ENCODE measurements at regions not wholly inside any gene's neighbourhood (a gene's known extent, or its start where the extent isn't known, plus 50 kb on each side); places are given as distances from the start of the nearest gene placed in this dataset.
A peak's percentile ranks its signal among the peaks of the same experiment; 100 is the strongest.

DNA sequence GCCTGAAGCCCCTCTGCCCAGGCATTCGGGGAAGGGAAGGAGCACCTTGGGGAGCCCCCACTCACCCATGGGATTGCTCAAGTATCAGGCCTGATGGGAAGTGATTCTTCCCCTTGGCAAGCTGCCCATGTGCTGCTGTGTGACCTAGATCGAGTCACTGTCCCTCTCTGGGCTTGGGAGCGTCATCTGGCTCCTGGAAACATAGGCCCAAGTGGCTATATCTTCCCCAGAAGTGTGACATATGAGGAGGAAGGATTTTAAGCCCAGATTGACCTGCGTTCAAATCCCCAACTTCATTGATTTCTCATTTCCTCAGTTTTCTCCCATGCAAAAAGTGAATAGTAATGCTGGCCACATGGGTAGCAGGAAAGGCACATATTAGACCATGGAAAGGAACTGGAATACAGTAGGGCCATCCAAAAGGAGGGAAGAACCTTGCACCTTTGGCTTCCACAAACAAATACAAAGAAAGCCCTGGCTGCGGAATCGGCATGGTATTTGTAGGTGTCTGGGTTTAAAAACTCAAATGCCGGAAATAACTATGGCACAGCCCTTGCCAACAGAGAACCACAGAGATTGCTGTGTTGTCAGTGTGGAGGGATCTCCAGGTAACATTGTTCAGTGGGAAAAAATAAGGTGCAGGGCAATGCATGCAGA, 169.5 kb upstream of the ZMIZ1 start:
- Histone ChIP-seq H3K9ac (ENCODE audit: low read depth, low read length, poor library complexity) (no peak overlapping the region), H3K23ac (ENCODE audit: low read depth, low read length, poor library complexity) (no peak overlapping the region), H3K79me1 (ENCODE audit: low read depth, low read length) (no peaks in the 10 kb centered on the region), H3K4me3 (ENCODE audit: low read length in 2 of 2) (no peak overlapping the region), H2BK5ac (ENCODE audit: low read length) (no peak overlapping the region), H3K14ac (ENCODE audit: low read length) (no peak overlapping the region), H3K27ac (replicated peaks; ENCODE audit: low read length) (no peak overlapping the region), H2AFZ (ENCODE audit: low read length) (no peak overlapping the region), H3K9me3 (replicated peaks in 1 of 2; ENCODE audit: control insufficient read depth in 2 of 2, insufficient read depth in 1 of 2, low read depth in 1 of 2, low read length in 2 of 2) (no peaks in the 10 kb centered on the region), H2BK12ac (ENCODE audit: low read length) (no peak overlapping the region), H4K91ac (ENCODE audit: low read depth, low read length, poor library complexity) (no peak overlapping the region), H3K27me3 (ENCODE audit: control insufficient read depth in 3 of 3, insufficient read depth in 3 of 3, low read depth in 1 of 3, low read length in 3 of 3) (peaks cover 0 to 14% (median 0%) of the 10 kb centered on the region in 3 experiments), H3K4me2 (ENCODE audit: insufficient read depth, low read length, poor library complexity, severe bottlenecking) (no peak overlapping the region), H2AK5ac (ENCODE audit: low read depth, low read length) (no peak overlapping the region), H2BK15ac (ENCODE audit: low read length) (no peak overlapping the region), H3K18ac (ENCODE audit: low read length) (no peak overlapping the region), H3K4ac (ENCODE audit: low read length) (no peak overlapping the region), H3K4me1 (ENCODE audit: control insufficient read depth in 2 of 2, insufficient read depth in 1 of 2, low read depth in 1 of 2, low read length in 2 of 2) (peaks cover 0 to 12% of the 10 kb centered on the region in 2 donors), H3K36me3 (replicated peaks in 1 of 2; ENCODE audit: control insufficient read depth in 2 of 2, insufficient read depth in 2 of 2, low read length in 2 of 2) (no peaks in the 10 kb centered on the region), H2BK120ac (ENCODE audit: low read depth, low read length) (peak overlapping the region; percentile 26), H4K8ac (ENCODE audit: low read depth, low read length) (no peak overlapping the region)
- WGBS, 2 donors (ENCODE audit: extremely low coverage in 2 of 2, insufficient read length in 2 of 2, insufficient replicate concordance in 1 of 2), result no CpG with 5 or more reads among the region's 7 CpGs
- no peak for DNase-seq (ENCODE audit: low spot score)

DNA sequence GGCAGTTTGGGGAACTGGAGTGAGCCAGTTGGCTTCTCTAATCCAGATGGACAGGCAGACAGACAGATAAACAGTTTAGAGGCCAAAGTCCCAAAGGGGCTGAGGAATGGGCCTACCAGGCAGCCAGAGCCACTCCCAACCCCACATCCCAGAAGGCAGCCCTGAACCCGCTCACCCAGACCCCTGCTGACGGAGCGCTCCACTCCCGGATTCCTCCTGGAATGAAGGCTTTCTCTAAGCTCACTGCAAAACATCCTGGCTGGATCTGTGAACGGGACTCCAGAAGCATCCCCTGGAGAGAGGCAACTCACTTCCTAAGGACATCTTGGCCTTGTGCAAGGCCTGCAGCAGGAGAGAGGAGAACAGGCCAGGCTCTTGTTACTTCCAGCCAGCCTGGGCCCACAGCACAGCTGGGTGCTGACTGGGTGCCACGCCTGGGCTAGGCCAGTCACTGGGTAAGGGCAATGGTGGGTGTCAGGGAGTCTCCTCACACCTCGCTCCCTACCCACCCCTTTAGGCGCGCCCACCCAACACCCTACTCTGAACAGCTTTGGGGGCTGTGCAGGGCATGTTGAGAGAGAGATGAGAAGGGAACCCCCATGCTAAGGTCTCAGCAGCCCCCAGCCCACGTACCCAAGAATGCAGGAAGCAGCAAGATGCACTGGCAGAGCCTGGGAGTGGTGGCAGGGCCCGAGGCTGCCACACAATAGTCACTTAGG, 168.6 kb upstream of the ZMIZ1 start:
- no peak overlapping the region for H3K23ac ChIP-seq (ENCODE audit: low read depth, low read length, poor library complexity)
- WGBS, 2 donors (ENCODE audit: extremely low coverage in 2 of 2, insufficient read length in 2 of 2, insufficient replicate concordance in 1 of 2), result no CpG with 5 or more reads among the region's 11 CpGs
- no peak overlapping the region for H2BK12ac ChIP-seq (ENCODE audit: low read length)
- no peak overlapping the region for H2AFZ ChIP-seq (ENCODE audit: low read length)
- peaks cover 0 to 15% (median 0%) of the 10 kb centered on the region in 3 experiments for H3K27me3 ChIP-seq (ENCODE audit: control insufficient read depth in 3 of 3, insufficient read depth in 3 of 3, low read depth in 1 of 3, low read length in 3 of 3)
- peak overlapping the region; percentile 32 for H3K18ac ChIP-seq (ENCODE audit: low read length)
- no peak overlapping the region for H3K27ac ChIP-seq (replicated peaks; ENCODE audit: low read length)
- no peak overlapping the region for H2BK5ac ChIP-seq (ENCODE audit: low read length)
- H2BK15ac ChIP-seq (ENCODE audit: low read length), result no peak overlapping the region
- H3K9me3 ChIP-seq (replicated peaks in 1 of 2; ENCODE audit: control insufficient read depth in 2 of 2, insufficient read depth in 1 of 2, low read depth in 1 of 2, low read length in 2 of 2), result no peaks in the 10 kb centered on the region
- no peak overlapping the region for H3K9ac ChIP-seq (ENCODE audit: low read depth, low read length, poor library complexity)
- peak overlapping the region; percentile 15 for H2AK5ac ChIP-seq (ENCODE audit: low read depth, low read length)
- no peak overlapping the region for H2BK120ac ChIP-seq (ENCODE audit: low read depth, low read length)
- no peak overlapping the region for H3K4me2 ChIP-seq (ENCODE audit: insufficient read depth, low read length, poor library complexity, severe bottlenecking)
- H3K36me3 ChIP-seq (replicated peaks in 1 of 2; ENCODE audit: control insufficient read depth in 2 of 2, insufficient read depth in 2 of 2, low read length in 2 of 2), result no peaks in the 10 kb centered on the region
- H3K14ac ChIP-seq (ENCODE audit: low read length), result no peak overlapping the region
- DNase-seq (ENCODE audit: low spot score), result no peak
- no peak overlapping the region for H3K4ac ChIP-seq (ENCODE audit: low read length)
- no peaks in the 10 kb centered on the region for H3K79me1 ChIP-seq (ENCODE audit: low read depth, low read length)
- H4K91ac ChIP-seq (ENCODE audit: low read depth, low read length, poor library complexity), result no peak overlapping the region
- peaks cover 0 to 12% of the 10 kb centered on the region in 2 donors for H3K4me1 ChIP-seq (ENCODE audit: control insufficient read depth in 2 of 2, insufficient read depth in 1 of 2, low read depth in 1 of 2, low read length in 2 of 2)
- no peak overlapping the region for H3K4me3 ChIP-seq (ENCODE audit: low read length in 2 of 2)
- no peak overlapping the region for H4K8ac ChIP-seq (ENCODE audit: low read depth, low read length)

DNA sequence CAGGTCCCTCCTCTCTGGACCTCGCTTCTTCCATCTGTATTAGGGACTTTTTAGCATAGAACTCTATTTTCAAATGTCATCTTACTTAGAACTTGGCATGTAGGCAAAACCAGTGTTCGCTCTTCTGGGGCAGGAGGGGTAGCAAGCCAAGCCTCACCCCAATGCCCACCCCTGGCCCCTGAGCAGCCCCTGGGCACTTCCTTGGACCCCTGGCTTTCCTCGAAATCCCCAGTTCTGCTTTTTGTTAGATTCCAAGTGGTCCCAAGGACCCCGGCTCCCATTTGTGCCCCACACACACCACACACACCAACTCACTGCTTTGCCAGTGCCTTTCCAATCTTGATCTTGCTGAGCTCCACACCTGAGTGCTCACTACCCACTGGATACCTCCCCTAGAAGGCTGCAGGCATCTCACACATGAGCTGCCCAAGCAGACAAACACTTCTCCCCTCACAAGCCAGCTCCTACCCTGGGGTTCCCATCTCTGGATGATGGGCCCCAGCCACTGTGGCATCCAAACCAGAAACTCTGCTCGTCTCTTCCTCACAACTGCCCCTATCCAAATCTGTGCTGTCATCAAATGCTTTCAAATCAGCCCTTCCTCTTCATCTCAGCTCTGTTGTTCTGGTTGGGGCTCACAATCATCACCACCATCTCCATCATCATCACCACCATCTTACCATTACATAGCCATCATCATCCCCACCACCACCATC, 167.9 kb upstream of the ZMIZ1 start:
- Histone ChIP-seq H3K36me3 (replicated peaks in 1 of 2; ENCODE audit: control insufficient read depth in 2 of 2, insufficient read depth in 2 of 2, low read length in 2 of 2) (no peaks in the 10 kb centered on the region), H2BK12ac (ENCODE audit: low read length) (no peak overlapping the region), H2BK120ac (ENCODE audit: low read depth, low read length) (no peak overlapping the region), H3K27ac (replicated peaks; ENCODE audit: low read length) (no peak overlapping the region), H2BK5ac (ENCODE audit: low read length) (no peak overlapping the region), H2AK5ac (ENCODE audit: low read depth, low read length) (peak overlapping the region; percentile 21), H3K4me3 (ENCODE audit: low read length in 2 of 2) (no peak overlapping the region), H3K23ac (ENCODE audit: low read depth, low read length, poor library complexity) (no peak overlapping the region), H3K4me2 (ENCODE audit: insufficient read depth, low read length, poor library complexity, severe bottlenecking) (no peak overlapping the region), H3K79me1 (ENCODE audit: low read depth, low read length) (no peaks in the 10 kb centered on the region), H3K18ac (ENCODE audit: low read length) (no peak overlapping the region), H3K14ac (ENCODE audit: low read length) (no peak overlapping the region), H3K9ac (ENCODE audit: low read depth, low read length, poor library complexity) (no peak overlapping the region), H4K91ac (ENCODE audit: low read depth, low read length, poor library complexity) (no peak overlapping the region), H2BK15ac (ENCODE audit: low read length) (no peak overlapping the region), H4K8ac (ENCODE audit: low read depth, low read length) (no peak overlapping the region), H3K4me1 (ENCODE audit: control insufficient read depth in 2 of 2, insufficient read depth in 1 of 2, low read depth in 1 of 2, low read length in 2 of 2) (peaks cover 3 to 12% of the 10 kb centered on the region in 2 donors), H3K27me3 (ENCODE audit: control insufficient read depth in 3 of 3, insufficient read depth in 3 of 3, low read depth in 1 of 3, low read length in 3 of 3) (peaks cover 0 to 17% (median 0%) of the 10 kb centered on the region in 3 experiments), H3K9me3 (replicated peaks in 1 of 2; ENCODE audit: control insufficient read depth in 2 of 2, insufficient read depth in 1 of 2, low read depth in 1 of 2, low read length in 2 of 2) (no peaks in the 10 kb centered on the region), H2AFZ (ENCODE audit: low read length) (no peak overlapping the region), H3K4ac (ENCODE audit: low read length) (no peak overlapping the region)
- no peak for DNase-seq (ENCODE audit: low spot score)
- no CpG with 5 or more reads among the region's 5 CpGs for WGBS, 2 donors (ENCODE audit: extremely low coverage in 2 of 2, insufficient read length in 2 of 2, insufficient replicate concordance in 1 of 2)

DNA sequence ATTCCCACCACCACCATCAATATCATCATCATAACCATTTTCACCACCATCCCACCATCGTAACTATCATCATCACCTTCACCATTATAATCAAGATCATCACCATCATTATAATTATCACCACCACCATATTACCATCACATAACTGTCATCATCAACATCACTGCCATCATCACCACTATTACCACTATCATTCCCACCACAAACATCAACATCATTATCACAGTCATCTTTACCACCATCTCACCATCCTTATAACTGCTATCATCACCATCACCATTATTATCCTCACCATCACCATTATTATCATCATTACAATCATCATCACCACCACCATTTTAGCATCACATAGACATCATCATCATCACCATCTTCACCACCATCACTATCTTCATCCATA, 167.1 kb upstream of the ZMIZ1 start:
- Histone ChIP-seq H2BK5ac (ENCODE audit: low read length) (no peak overlapping the region), H2BK15ac (ENCODE audit: low read length) (no peak overlapping the region), H2BK12ac (ENCODE audit: low read length) (no peak overlapping the region), H3K18ac (ENCODE audit: low read length) (no peak overlapping the region), H3K23ac (ENCODE audit: low read depth, low read length, poor library complexity) (no peak overlapping the region), H4K91ac (ENCODE audit: low read depth, low read length, poor library complexity) (no peak overlapping the region), H4K8ac (ENCODE audit: low read depth, low read length) (no peak overlapping the region), H2BK120ac (ENCODE audit: low read depth, low read length) (no peak overlapping the region), H3K4me1 (ENCODE audit: control insufficient read depth in 2 of 2, insufficient read depth in 1 of 2, low read depth in 1 of 2, low read length in 2 of 2) (peaks cover 5 to 14% of the 10 kb centered on the region in 2 donors), H3K27me3 (ENCODE audit: control insufficient read depth in 3 of 3, insufficient read depth in 3 of 3, low read depth in 1 of 3, low read length in 3 of 3) (peaks cover 0 to 11% (median 0%) of the 10 kb centered on the region in 3 experiments), H3K14ac (ENCODE audit: low read length) (no peak overlapping the region), H3K27ac (replicated peaks; ENCODE audit: low read length) (no peak overlapping the region), H3K4me2 (ENCODE audit: insufficient read depth, low read length, poor library complexity, severe bottlenecking) (no peak overlapping the region), H3K9me3 (replicated peaks in 1 of 2; ENCODE audit: control insufficient read depth in 2 of 2, insufficient read depth in 1 of 2, low read depth in 1 of 2, low read length in 2 of 2) (no peaks in the 10 kb centered on the region), H3K79me1 (ENCODE audit: low read depth, low read length) (no peaks in the 10 kb centered on the region), H3K9ac (ENCODE audit: low read depth, low read length, poor library complexity) (no peak overlapping the region), H3K4ac (ENCODE audit: low read length) (no peak overlapping the region), H3K36me3 (replicated peaks in 1 of 2; ENCODE audit: control insufficient read depth in 2 of 2, insufficient read depth in 2 of 2, low read length in 2 of 2) (no peaks in the 10 kb centered on the region), H3K4me3 (ENCODE audit: low read length in 2 of 2) (no peak overlapping the region), H2AFZ (ENCODE audit: low read length) (no peak overlapping the region), H2AK5ac (ENCODE audit: low read depth, low read length) (no peak overlapping the region)
- no peak for DNase-seq (ENCODE audit: low spot score)
- 100% methylated on average over 1 of the region's 1 CpG for WGBS, 2 donors (ENCODE audit: extremely low coverage in 2 of 2, insufficient read length in 2 of 2, insufficient replicate concordance in 1 of 2)

All from neuronal stem cell (in vitro differentiated cells).